GM10266 (cell line): ENCODE measurements at regions not wholly inside any gene's neighbourhood (a gene's known extent, or its start where the extent isn't known, plus 50 kb on each side); places are given as distances from the start of the nearest gene placed in this dataset.

Experiments
- DNase-seq: peaks from one replicate; pipeline ENCODE4 v3.0.0; 2012; ENCODE audit errors: extremely low spot score
- CTCF ChIP-seq: IDR thresholded peaks from 2 replicates; pipeline ENCODE4 v1.5.1; 2012; ENCODE audit warnings: mild to moderate bottlenecking, low read depth; ENCODE audit not compliant: control insufficient read depth, insufficient read depth; ENCODE audit errors: missing control alignments

- no peak for TF ChIP-seq CTCF
- no peak for DNase-seq
Observed at GRCh38 chr13:99738626-99739025, 232.9 kb downstream of the ZIC5 start.

- no peak for DNase-seq
- TF ChIP-seq CTCF, result no peak
Observed at GRCh38 chr13:99737481-99738245, 233.9 kb downstream of the ZIC5 start.

GRCh38 chr13:99736541-99736940 lies 235.0 kb downstream of the ZIC5 start:
- no peak for DNase-seq
- no peak for TF ChIP-seq CTCF

GRCh38 chr13:99734013-99734693 lies 232.9 kb downstream of the TM9SF2 start:
- no peak for TF ChIP-seq CTCF
- DNase-seq, result no peak

GRCh38 chr13:99733346-99733745 lies 232.1 kb downstream of the TM9SF2 start:
- TF ChIP-seq CTCF, result no peak
- DNase-seq, result no peak

GRCh38 chr13:99731747-99732146 lies 230.5 kb downstream of the TM9SF2 start:
- no peak for DNase-seq
- no peak for TF ChIP-seq CTCF

GRCh38 chr13:99730403-99730802 lies 229.1 kb downstream of the TM9SF2 start:
- no peak for DNase-seq
- no peak for TF ChIP-seq CTCF
